HG02642 (cell line): ENCODE measurements at regions not wholly inside any gene's neighbourhood (a gene's known extent, or its start where the extent isn't known, plus 50 kb on each side); places are given as distances from the start of the nearest gene placed in this dataset.
A peak's percentile ranks its signal among the peaks of the same experiment; 100 is the strongest.
"Not testable (repeated sequence)": the region's sequence is repeated elsewhere in the genome, so short reads cannot be mapped to it uniquely, and the experiment has no call there.

Source experiments
- ATAC-seq: cut with Tn5 transposase; IDR thresholded peaks from one replicate; pipeline ENCODE4 v1.9.1; 2021; ENCODE audit warnings: mild to moderate bottlenecking; ENCODE audit not compliant: unreplicated experiment, poor library complexity

DNA sequence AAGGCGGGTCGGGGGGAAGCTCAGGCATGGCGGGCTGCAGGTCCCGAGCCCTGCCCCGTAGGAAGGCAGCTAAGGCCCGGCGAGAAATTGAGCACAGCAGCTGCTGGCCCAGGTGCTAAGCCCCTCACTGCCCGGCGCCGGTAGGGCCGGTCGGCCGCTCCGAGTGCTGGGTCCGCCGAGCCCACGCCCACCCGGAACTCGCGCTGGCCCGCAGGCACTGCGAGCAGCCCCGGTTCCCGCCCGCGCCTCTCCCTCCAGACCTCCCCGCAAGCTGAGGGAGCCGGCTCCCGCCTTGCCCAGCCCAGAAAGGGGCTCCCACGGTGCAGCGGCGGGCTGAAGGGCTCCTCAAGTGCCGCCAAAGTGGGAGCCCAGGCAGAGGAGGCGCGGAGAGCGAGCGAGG lies 209.9 kb downstream of the TRIB2 start:
- ATAC-seq, result not testable (repeated sequence)

DNA sequence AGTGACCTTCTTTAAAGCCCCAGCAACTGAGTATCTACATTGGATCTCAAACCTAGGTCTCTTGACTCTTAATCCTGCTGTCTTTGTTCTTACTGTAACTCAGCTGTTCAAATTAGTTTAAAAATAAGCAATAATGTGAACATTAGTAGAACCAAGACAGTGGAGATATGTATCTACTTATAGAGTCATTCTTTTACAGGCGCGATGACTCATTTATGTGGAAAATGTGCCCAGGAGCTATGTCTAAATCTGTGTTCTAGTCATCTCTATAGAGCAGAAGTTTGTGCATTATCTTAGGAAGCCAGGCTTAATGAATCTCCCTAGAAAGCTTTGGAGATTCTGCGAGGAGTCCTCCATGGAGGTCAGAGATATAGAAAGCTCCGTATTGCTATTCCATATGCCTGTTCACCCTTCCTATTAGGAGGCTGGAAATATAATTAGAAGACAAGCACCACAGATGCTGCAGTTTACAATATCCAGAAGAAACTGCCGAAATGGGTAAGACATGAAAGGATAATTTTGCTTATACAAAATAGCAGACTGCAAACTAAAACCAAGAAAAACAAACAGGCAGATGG lies 211.6 kb downstream of the TRIB2 start:
- no peak for ATAC-seq

DNA sequence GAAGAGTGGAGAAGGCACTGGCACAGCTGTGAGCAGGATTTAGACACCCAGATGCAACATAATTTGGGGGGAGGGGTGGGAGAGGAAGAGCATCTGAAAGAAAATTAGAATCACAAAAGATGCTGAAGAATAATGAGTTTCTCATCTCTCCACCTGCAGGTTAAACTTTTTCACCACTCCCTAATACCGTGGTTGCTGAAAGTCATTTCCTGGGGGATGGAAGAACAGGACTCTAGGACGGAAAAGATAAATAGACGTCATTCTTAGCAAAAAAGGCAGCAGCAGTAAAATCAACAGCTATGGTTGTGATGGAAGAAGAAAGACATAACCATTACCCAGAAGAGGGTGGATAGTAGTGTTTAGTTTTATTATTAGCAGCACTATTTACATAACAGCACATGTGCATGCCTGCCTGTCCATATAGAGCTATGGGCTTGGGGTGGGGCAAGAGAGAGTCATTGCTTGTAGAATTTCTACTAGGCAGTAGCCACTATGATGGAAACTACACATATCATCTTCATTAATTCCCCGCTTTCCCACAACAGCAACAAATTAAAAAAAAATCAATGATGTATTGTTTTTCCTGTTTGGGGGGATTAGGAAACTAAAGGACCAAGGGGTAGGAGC lies 212.2 kb downstream of the TRIB2 start:
- ATAC-seq, result no peak

DNA sequence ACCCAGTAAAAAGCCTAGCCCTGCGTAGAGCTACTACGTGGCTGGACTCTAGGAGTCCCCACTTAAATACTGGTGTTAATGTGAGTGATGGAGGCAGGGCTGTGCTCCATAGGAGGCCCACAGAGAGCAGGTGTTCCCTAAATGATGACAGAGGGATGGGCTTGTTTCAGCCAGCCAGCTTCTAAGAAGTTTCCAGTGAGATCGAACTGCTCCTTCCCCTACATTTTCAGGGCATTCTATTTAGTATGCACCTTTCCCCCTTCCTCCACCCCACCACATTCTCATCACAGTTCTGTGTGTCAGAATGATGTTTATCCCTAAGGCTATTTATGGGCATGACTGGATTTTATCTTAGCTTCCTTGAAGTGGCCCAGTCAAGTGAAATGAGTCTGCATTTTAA lies 213.0 kb downstream of the TRIB2 start:
- ATAC-seq, result no peak

DNA sequence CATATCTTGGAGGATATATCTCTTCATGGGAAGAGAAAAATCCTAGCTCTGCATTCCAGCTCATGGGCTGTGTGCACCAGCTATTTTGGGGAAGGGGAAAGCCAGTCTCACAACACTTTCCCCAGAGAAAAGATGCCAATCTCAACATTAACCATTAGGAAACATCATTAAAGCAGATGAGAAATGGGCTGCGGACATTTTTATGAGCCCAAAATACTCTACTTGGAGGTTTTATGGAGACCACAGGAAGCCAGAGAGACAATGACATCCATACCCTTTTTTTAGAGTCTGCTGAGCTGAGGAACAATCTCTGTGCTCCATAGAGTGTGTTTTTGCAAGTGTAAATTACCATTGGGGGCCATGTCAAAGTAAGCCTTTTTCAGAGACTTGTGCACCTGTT lies 213.7 kb downstream of the TRIB2 start:
- no peak for ATAC-seq

DNA sequence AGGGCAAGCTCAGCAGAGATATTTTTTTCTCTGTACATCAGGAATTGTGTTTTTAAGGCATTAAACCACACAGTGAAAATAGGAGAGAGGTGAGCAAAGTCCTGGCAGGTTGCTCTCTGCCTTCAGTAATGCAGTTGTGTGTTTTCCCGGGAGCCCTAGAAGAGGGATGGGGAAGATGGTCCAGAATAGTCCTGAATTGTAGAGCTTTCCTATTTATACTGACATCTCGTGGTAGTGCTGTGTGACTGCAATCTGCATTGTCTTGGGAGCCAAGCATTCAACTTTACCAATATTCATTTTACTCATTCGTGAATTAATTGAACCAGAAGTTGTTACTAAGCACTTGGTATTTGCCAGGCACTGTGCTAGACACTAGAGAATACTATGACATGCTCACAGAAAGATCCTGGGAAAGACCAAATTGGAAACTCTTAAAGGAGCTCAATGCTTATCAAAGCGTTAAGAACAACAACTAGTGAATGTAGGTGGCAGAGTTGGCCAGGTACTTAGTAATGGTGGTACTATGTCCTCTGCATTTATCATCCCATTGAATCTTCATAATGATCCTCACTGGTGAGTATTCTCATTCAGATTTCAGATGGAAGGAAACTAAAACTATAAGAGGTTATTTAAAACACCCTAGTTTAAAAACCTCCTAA lies 214.6 kb downstream of the TRIB2 start:
- peak; percentile 54 for ATAC-seq

DNA sequence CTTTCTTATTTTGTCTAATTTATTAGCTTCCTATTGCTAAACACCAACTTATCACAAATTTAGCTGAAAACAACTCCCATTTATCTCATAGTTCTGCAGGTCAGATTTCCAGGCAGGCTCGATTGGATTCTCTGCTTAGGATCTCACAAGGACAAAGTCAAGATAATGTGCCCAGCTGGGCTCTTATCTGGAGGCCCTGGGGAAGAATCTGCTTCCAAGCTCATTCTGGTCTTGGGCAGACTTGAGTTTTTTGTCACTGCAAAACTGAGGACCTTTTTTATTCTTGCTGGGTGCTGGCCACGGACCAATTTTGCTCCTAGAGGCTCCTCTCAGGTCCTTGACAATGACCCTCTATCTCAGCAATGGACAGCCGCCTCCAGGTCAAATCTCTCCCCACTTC lies 215.5 kb downstream of the TRIB2 start:
- no peak for ATAC-seq

DNA sequence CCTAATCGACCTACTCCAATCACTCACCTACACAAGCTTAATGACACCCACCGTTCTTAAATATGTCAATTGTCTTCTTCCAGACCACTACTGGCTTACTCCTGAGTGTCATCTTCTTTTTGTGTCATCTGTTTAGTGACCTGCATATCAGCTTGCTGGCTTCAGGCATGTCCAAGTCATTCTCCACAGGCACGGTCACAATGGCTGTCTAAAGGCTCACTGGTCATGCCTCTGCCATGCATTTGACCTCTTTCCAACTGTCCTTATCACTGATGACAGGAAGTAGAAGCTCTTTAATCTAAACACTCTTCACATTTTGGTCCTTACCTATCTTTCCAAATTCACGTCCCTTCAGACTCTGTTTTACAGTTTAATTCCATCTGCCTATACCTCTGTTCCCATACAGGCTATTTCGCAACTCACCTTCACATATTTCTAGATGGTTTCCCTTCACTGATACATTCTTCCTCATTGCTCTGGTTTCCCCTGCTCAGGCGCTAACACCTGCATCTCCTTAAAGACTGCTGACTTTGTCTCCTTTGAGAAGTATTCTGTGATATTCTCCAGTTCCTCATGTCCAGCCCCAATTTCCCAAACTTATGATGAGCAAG lies 217.5 kb downstream of the TRIB2 start:
- ATAC-seq, result no peak

DNA sequence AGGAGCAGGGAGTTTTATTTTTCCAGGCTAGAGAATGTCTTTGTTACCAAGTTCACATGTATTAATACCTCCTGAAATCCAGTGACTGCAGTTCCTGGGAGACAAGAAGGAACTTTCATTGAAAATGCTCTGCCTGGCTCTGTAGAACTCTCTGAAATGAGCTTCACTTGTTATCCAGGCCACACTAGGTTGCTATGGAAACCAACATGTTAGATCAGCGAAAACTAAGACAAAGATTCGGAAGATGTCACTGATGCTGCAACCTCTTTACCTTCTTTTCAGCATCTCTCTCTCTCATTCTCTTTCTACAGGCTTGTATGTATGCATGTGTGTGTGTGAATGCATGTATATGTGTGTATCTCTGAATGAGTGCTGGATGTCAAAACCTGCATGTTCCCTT lies 218.5 kb downstream of the TRIB2 start:
- ATAC-seq, result no peak

DNA sequence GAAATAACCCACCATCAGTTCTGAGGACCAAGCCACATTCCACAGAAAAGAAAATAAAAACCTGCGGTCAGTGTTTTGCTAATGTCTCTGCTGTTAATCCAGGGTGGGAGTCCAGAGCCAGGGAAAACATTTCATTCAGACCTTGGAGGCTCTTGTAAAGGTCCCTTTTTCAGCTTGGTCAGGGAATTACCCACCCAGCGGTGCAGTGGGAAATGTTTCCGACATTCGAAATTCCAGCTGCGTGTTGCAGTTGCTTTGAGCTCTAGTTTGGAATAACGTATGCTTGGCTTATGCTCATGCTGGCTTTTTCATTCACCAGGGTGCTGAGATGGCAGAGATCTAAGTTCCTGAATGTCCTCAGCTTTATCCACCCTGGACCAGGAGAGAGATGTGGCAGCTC lies 219.1 kb downstream of the TRIB2 start:
- no peak for ATAC-seq

DNA sequence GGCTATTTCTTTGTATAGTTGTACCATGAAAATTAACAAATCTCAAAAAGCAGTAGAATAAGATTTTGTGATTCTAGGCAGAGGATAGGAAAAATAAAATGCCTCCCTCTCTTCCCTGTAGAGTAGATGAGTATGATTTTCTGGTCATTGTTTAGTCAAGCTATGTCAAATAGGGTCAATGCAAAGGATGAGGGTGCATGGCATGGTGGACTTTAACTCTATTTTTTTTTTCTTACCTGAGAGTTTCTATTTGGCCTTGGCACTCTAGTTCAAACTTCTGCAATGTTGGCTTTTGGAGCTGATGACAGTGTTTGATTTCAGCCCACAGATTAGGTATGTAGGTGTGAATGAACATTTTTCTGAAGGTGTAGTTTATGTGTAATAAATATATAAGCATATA lies 224.5 kb downstream of the TRIB2 start:
- ATAC-seq, result no peak

DNA sequence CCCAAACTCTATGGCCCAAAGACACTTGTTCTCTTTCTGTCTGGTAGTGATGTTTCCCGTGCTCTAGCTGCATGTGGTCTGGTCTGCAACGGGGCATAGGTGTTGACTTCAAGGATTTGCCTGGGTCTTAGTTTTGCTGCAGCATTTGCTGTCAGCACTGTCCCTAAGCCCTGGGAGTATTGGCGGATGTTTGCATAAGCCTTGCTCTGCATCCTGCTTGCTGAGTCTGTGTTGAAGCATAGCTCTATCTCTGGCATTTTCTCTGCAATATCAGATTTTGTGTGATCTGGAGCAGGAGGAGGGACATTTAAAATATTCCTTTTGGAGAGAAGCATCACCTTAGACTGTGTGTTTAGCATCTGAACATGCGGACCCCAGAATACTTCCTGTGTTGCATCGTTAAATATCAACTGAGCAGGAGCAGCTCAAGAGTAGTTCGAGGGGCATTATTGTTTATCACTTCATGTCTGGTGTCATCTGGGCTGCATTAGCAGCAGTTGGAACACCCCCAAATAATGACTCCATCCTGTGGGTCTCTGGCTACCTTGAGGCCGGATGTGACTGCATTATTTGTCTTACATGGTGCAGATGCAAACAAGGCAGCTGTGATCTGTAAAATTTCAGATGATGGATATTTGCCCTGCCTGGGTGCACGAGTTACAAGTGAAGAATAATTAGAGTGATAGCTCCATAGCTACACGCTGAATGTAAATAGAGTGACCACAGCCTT lies 231.7 kb downstream of the TRIB2 start:
- no peak for ATAC-seq

DNA sequence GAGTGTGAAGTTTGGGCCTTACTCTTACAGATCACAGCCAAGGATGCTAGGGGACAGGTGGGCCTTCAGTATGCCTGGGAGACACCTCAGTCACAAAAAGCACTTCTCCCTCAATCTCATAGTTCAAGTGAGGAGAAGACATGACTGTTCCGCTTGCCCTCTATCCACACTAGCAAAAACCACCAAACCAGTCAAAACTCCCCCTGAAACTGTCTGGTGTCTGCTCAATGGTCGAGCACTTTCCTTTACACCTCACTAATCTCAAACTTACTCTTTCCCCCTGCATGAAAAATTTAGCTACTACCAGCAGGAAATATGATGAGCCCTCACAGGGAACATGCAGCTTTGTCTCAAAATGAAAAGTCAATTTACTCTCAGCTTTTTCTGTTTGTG lies 232.2 kb downstream of the TRIB2 start:
- peak; percentile 81 for ATAC-seq

DNA sequence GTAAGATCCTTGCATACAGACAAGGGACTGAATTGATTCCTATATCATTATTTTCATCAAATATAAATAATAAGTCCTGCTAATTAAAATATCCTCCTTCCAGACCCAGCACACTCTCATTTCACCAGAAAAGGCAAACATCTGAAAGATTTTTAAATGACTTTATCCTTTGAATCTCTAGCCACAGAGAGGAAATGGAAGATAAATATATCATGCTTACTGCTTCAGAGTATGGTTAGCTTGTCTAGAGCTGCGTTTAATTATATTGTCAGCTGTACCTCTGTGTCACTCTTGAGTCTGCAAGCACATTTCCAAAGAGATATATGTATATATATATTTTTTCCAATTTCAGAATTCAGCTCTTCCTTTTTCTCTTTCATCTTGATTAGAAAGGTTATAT lies 232.7 kb downstream of the TRIB2 start:
- no peak for ATAC-seq

DNA sequence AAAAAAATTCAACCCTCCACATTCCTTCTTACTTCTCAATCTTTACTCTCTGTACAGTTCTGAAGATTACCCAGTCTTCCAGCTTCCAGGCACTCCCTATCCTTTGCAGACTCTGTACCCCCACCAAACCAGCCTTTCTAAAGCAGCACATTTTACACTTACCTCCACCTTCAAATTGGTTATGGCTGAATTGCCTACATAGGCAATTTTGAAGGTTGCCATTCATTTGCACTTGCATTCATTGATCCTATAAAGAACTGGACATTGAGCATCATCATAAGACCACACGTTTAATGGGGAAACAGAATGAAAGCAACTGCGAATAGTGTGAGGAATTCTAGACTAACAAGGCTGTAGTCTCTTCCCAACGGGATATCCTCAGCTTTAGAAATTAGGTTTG lies 233.4 kb downstream of the TRIB2 start:
- ATAC-seq, result no peak

DNA sequence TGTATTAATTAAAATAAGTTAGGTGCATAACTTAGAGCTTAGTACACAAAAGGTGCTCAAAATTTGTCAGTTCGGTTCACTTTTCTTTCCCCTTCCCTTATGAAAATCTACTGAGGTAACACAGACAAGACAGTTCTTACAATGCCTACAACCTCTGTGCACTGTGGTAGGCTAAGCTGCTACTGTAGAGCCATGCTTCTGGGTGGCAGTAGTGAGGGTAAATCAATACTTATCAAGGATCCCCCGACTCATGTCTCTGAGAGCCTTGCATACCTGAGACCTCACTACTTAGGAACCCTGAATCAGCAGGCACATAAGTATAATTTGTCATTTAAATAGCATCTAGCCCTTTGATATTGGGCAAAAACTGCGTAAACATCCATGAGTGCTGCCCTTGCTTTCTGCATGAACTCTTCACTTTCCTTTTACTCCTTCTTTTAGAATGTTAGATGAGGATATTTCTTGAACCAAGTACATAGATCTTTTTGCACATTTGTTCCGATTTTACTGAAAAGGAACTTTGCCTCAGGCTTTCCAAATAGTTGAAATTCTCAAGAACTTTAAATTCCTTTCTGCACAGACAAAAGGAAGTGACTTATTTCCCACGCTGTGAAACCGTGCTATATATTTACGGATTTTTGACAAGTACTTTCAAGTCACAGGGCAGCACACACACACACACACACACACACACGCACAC lies 234.4 kb downstream of the TRIB2 start:
- ATAC-seq, result no peak

DNA sequence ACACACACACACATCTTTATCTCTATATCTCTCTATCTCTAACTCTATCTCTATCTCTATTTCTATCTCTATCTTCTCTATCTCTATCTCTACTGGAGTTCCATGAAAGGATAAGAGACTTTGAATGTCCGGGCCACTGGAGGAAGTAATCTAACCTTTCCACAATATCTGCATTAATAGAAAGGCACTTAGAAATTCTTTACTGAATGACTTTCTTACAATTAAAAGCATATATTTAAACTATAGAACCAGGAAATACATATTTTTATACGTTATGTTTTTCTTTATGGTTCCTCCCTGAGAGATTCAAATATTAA lies 234.9 kb downstream of the TRIB2 start:
- no peak for ATAC-seq

DNA sequence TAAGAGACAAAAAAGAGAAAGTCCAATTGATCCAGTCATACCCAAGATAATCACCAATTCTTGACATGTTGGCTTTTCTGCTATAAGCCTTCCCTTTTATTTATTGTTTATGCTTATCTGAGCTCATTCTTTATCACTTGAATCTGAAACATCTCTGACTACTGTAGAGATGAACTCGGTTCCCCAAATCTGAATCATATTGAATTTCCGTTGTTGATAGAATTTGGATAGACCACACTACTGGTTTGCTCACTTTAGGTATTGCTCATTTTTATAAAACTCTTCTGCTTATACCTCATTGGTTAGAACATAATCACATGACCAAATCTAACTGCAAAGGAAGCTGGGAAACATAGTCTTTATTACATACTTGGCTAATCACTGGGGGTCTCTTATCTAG lies 236.9 kb downstream of the TRIB2 start:
- no peak for ATAC-seq

DNA sequence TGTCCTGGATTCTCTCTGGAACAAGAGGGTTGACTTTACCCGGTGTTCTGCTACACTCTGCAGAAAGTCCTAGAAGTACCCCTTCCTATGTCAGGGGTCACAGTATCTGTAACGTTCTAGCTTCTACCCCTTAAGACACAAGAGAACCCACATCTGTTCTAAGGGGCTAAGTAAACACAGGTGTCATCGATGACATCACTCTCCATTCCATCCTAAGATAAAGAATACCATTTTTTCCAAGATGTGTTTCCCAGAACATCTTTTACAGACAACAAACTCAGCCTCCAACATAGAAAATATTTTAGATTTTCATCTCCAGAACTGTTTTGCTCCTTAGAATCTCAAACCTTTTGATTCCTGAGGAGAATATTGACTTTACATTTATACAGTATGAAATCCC lies 239.1 kb downstream of the TRIB2 start:
- no peak for ATAC-seq

DNA sequence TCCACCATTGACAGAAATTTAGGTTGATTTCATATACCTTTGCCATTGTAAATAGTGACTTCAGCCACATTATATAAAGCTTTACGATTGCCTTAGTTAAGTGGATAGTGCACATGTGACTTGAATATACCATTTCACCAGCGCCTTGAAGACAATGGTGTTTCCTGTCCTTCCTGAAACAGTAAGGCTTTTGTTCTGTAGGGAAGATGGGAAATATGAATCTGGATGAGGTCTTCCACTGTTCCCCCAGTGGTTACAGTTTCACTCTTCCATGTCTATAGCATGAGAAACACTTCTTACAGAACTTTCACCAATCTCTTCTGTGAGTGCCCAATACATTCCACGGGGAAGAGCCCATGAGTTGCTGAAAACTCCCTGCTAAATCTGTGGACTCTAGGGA lies 240.5 kb downstream of the TRIB2 start:
- no peak for ATAC-seq

DNA sequence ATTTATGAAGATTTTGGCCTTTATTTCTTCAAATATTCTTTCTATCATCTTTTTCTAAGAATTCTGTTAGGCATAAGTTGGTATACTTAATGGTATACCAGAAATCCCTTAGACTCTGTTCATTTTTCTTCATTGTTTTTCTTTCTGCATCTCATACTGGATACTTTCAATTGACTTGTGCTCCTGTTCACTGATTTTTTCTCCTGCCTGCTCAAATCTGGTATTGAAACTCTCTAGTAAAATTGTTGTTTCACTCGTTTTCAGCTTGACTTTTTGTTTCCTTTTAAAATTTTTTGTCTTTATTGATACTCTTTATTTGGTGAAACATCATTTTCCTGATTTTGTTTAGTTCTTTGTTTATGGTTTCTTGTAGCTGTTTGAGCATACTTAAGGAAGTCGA lies 243.2 kb downstream of the TRIB2 start:
- no peak for ATAC-seq
